ENCODE measurements at regions not wholly inside any gene's neighbourhood (a gene's known extent, or its start where the extent isn't known, plus 50 kb on each side); places are given as distances from the start of the nearest gene placed in this dataset.
A peak's percentile ranks its signal among the peaks of the same experiment; 100 is the strongest.

DNA sequence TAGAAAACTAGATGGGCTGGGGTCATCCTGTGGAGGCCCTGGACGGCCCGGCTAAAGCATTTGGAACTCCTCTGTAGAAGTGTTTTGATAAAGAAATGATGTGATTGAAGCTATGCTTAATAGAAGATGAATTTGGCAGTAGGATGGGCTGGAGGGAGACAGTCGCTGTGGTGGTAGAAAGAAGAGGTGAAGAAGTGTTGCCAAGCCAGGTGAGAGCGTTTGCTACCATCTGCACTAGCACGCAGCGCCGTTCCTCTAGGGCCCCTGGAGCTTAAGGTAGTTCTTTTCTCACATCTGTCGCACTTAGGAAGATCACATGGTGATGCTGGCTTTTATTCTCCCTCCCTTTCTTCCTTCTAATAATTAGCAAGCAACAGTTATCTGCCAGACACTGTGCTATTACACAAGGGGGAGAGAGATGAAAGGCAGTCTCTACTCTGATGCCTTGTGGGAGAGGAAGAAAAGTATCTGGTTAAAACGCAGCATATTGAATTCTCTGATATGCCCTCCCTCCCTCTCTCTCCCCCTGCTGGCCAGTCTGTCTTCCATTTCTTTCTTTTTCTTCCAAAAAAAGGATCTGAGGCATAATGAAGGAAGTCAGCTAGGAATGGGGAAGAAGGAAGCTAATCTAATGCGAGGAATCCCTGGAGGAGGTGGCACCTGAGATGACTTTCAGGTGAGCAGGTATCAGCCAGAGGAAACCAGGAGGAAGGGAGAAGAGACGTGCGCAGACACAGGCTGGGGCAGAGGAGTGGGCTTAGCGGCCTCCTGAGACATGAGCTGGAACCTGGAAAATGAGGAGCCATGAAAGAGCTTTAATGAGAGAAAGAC lies 162.3 kb upstream of the KLF14 start:
- H3K4me3 ChIP-seq (ENCODE audit: low read depth, low read length), result peak overlapping the region; percentile 47
- no peak for DNase-seq (ENCODE audit: low read depth)
- TF ChIP-seq, protein P1, sequence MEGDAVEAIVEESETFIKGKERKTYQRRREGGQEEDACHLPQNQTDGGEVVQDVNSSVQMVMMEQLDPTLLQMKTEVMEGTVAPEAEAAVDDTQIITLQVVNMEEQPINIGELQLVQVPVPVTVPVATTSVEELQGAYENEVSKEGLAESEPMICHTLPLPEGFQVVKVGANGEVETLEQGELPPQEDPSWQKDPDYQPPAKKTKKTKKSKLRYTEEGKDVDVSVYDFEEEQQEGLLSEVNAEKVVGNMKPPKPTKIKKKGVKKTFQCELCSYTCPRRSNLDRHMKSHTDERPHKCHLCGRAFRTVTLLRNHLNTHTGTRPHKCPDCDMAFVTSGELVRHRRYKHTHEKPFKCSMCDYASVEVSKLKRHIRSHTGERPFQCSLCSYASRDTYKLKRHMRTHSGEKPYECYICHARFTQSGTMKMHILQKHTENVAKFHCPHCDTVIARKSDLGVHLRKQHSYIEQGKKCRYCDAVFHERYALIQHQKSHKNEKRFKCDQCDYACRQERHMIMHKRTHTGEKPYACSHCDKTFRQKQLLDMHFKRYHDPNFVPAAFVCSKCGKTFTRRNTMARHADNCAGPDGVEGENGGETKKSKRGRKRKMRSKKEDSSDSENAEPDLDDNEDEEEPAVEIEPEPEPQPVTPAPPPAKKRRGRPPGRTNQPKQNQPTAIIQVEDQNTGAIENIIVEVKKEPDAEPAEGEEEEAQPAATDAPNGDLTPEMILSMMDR (conservative IDR thresholded peaks at IDR 0.05; ENCODE audit: low read depth, low read length), result peak; percentile 68

DNA sequence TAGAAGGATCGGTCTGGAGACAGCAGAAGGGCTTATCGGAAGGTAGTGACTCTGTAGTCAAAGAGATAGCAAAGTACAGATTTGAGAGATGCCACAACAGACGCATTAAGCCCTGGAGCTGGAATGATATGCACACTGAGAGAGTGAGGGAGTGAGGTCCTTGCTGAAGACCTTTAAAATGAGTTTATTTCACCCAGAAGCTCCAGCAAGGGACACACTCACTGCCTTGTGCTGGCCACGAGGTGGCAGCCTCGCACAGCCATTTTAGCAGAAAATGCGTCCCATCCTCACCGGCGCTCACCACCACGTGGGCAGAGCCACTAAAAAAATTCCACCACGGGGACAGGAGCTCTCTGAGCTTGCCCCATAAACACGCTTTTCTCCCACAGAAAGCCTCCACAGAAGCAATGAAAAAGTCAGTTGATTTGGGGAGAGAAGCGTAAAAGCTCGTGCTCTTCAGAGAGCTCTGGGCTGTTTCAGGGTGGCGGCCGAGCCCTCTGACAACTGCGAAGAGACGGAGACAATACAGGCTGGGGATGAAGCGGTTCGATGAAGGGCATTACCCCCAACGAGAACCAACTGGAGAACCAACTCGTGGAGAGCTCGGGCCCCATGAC lies 163.0 kb upstream of the KLF14 start:
- TF ChIP-seq, protein P1 (conservative IDR thresholded peaks at IDR 0.05; ENCODE audit: low read depth, low read length), result peak; percentile 80
- H3K4me3 ChIP-seq (ENCODE audit: low read depth, low read length), result peak overlapping the region; percentile 47
- no peak for DNase-seq (ENCODE audit: low read depth)

DNA sequence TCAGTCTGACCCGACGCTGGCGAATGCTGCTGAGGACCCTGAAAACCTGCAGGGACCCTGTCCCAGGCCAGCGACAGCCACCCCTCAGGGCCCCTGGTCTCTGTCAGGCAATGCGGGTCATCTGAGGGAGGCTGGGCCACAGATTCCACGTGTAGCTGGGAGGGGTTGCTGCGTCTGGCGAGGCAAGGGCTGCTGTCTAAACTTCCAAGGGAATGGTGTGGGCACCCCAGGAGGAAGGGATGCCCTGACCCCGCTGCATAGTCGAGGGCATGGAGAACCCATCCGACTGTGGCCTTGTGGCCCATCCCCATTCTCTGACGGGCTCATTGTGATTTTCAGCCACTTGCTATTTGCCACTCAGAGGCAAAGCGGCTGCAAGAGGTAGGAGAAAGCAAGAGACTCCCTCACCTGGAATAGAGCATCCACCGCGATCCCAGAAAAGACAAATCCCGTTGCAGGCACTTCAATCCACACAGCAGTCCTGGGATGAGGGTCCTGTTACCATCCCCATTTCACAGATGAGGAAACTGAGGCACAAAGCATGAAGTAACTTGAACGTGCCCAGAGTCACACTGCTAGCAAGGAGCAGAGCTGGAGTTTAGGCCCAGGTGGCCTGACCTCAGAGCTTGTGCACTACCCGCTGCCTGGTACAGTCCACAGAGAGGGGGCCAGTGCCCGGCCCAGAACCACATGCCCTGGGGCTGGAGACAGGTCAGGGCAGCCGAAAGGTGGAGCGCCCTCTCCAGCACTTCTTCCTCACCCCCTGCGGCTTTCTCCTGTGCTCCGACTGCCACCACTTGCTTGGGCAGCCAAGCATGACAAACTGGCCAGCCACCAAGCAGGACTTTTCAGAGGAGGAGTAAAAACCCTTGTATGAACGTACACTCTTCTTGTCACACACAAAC lies 163.8 kb upstream of the KLF14 start:
- H3K4me3 ChIP-seq (ENCODE audit: low read depth, low read length), result peak overlapping the region; percentile 47
- no peak for DNase-seq (ENCODE audit: low read depth)
- TF ChIP-seq, protein P1 (conservative IDR thresholded peaks at IDR 0.05; ENCODE audit: low read depth, low read length), result peak; percentile 31

DNA sequence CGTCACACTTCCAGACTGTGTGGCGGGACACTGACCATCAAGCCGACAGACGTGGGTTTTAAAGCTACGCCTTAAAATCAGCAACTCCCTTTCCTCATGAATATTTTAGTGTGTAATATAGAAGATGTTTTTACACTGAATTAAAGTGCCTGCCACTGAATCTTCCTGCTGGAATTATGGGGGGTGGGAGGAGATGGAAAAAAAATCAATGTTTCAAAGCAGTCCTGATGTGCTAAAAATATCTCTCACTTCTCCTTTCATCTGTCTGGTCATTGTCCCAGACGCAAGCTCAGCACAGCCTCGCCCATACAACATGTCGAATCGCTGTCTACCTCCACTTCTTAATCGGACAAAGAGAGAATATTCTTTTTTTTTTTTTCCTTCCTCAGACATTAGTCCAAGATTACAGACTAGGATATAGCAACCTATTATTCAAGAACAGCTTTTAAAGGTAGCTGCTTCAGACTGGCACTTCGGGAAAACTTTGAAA lies 165.1 kb upstream of the KLF14 start:
- no peak for DNase-seq (ENCODE audit: low read depth)
- H3K4me3 ChIP-seq (ENCODE audit: low read depth, low read length), result peak overlapping the region; percentile 47
- TF ChIP-seq, protein P1 (conservative IDR thresholded peaks at IDR 0.05; ENCODE audit: low read depth, low read length), result no peak

DNA sequence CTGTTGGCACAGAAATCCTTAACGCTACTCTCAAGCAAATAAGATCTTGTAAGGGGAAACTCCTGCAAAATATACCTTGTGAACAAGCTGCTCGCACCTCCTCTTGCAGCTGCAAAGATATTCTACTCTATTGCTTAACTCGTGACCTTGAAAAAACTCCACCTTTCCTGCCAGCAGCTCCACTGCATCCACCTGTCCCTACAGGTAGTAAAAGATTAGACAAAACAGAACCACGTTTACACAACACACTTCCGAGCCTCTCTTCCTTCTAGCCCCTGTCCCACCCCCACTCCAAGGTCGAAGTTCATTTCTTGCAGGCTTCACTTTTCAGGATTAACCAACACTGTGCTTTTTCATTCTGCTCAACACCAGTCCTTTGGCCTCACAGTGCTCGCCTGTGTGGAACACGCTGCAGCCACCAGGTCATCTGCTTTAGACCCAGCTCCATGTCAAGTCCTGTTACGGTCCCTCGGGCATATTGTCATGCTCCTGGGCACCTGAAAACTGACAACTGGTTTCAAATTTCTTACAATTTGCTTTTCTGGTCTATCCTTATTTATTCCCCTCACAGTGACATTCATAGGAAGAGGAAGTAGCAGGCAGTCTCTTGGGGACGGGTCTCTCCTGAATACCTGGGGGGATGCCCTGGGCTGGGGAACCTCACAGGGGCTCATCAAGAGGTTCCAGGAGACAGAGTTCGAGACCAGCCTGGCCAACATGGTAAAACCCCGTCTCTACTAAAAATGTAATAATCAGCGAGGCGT lies 165.8 kb upstream of the KLF14 start:
- TF ChIP-seq, protein P1 (conservative IDR thresholded peaks at IDR 0.05; ENCODE audit: low read depth, low read length), result no peak
- DNase-seq (ENCODE audit: low read depth), result no peak

DNA sequence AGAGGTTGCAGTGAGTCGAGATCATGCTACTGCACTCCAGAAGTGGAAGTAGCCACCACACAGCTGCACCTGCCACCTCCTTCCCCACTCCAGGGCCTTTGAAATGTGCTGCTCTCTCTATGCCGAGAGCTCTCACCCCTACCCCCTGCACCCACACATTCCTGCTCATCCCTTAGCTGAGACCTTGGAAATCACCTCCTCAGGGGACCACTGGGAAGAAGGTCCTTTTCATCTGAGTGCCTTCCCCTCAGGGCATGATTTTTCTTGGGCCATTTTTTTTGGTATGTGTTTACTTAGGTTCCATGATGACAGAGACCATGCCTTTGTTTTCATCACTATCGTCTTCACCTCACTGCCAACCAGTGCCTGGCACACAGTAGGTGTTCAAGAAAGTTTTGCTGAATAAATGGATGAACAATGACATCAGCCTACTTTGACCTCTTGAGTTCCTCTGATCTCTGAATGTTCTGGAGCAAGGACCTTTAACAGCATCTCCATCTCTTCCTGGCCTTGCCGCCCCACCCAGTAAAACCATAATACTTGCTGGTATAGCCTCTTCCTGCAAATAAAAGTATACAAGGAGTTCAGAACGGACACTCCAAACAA lies 166.6 kb upstream of the KLF14 start:
- TF ChIP-seq, protein P1 (conservative IDR thresholded peaks at IDR 0.05; ENCODE audit: low read depth, low read length), result no peak
- H3K4me3 ChIP-seq (ENCODE audit: low read depth, low read length), result no peak overlapping the region
- DNase-seq (ENCODE audit: low read depth), result no peak

More for the DNA sequence above, 165.8 kb upstream of the KLF14 start:
- peak overlapping the region; percentile 4 for H3K4me3 ChIP-seq (ENCODE audit: low read depth, low read length)

All from epithelial cell of proximal tubule (primary cell).